Esophagus squamous epithelium (tissue), 4 donors: ENCODE measurements at regions not wholly inside any gene's neighbourhood (a gene's known extent, or its start where the extent isn't known, plus 50 kb on each side); places are given as distances from the start of the nearest gene placed in this dataset.

Experiments used
- POLR2A ChIP-seq, 4 donors: fragments of 450-650 bp; IDR thresholded peaks; one replicate each; pipeline ENCODE4 v1.6.1; 2017; ENCODE audit warnings: antibody characterized with exemption in 4 of 4, mild to moderate bottlenecking in 4 of 4, moderate library complexity in 3 of 4
- TF ChIP-seq, protein P1 (sequence below), 6 experiments: fragments of 450-650 bp in 4 of 6; fragments of 200-600 bp in 2 of 6; sonication (generic) in 2 of 6; IDR thresholded peaks; one replicate each; pipeline ENCODE4 v1.5.1; 2016 to 2019; ENCODE audit warnings: antibody characterized with exemption in 6 of 6, mild to moderate bottlenecking in 4 of 6, moderate library complexity in 4 of 6

DNA sequence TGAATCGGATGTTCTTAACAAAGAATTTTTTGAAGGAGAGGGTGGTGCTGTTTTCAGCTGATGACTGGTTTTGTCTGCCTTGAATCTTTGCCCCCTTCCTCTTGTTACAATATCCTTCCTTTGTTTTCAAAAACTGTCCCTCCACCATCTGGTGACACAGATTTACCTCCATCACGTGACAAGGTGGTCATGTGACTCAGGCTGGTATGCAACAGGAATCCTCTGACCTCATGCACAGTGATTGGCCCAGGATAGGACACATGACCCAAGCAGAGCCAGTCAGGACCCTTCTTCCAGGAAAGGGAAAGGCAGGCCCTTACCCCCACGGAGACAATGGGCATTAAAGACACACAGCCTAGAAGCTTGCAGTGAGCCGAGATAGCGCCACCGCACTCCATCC lies 84.7 kb upstream of the MC3R start:
- TF ChIP-seq, protein P1, sequence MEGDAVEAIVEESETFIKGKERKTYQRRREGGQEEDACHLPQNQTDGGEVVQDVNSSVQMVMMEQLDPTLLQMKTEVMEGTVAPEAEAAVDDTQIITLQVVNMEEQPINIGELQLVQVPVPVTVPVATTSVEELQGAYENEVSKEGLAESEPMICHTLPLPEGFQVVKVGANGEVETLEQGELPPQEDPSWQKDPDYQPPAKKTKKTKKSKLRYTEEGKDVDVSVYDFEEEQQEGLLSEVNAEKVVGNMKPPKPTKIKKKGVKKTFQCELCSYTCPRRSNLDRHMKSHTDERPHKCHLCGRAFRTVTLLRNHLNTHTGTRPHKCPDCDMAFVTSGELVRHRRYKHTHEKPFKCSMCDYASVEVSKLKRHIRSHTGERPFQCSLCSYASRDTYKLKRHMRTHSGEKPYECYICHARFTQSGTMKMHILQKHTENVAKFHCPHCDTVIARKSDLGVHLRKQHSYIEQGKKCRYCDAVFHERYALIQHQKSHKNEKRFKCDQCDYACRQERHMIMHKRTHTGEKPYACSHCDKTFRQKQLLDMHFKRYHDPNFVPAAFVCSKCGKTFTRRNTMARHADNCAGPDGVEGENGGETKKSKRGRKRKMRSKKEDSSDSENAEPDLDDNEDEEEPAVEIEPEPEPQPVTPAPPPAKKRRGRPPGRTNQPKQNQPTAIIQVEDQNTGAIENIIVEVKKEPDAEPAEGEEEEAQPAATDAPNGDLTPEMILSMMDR (IDR thresholded peaks at IDR 0.05) = no peak
- TF ChIP-seq POLR2A (IDR thresholded peaks at IDR 0.05) = no peak
